Activated CD8-positive, alpha-beta T cell treated with anti-CD3 and anti-CD28 coated beads, Interleukin-2, amount 10 ng/mL, durations not matched to agents 7 days and 5 days (primary cell): ENCODE measurements at regions not wholly inside any gene's neighbourhood (a gene's known extent, or its start where the extent isn't known, plus 50 kb on each side); places are given as distances from the start of the nearest gene placed in this dataset.
"Not testable (repeated sequence)": the region's sequence is repeated elsewhere in the genome, so short reads cannot be mapped to it uniquely, and the experiment has no call there.

Source experiments
- ATAC-seq: fragments of 150-1000 bp; cut with Tn5 transposase; one replicate; pipeline ENCODE4 v1.10.0; 2021; ENCODE audit warnings: moderate library complexity
- CTCF ChIA-PET: fragments of 350-600 bp; sonication (Branson Sonifier 250); formaldehyde crosslinking; loops from one replicate; lab custom pipeline; 2021; ENCODE audit warnings: antibody characterized with exemption; lab: Charles Lee
- POLR2A ChIA-PET: fragments of 350-600 bp; sonication (Branson Sonifier 250); formaldehyde crosslinking; loops from one replicate; lab custom pipeline; 2021; ENCODE audit warnings: antibody characterized with exemption; lab: Charles Lee
- DNase-seq: peaks from one replicate; pipeline ENCODE4 v3.0.0-alpha.2; 2020
- H3K27ac Mint-ChIP-seq: one replicate; pipeline ENCODE4 v1.8.0; 2021; ENCODE audit warnings: mild to moderate bottlenecking, mixed read lengths
- H3K27me3 Mint-ChIP-seq: one replicate; pipeline ENCODE4 v1.8.0; 2021; ENCODE audit warnings: low read depth, mixed read lengths
- H3K36me3 Mint-ChIP-seq: one replicate; pipeline ENCODE4 v1.8.0; 2021; ENCODE audit warnings: low read depth, mixed read lengths
- H3K4me1 Mint-ChIP-seq: one replicate; pipeline ENCODE4 v1.8.0; 2021; ENCODE audit warnings: low read depth, mixed read lengths
- H3K4me3 Mint-ChIP-seq: one replicate; pipeline ENCODE4 v1.8.0; 2021; ENCODE audit warnings: mild to moderate bottlenecking, mixed read lengths
- H3K9me3 Mint-ChIP-seq: one replicate; pipeline ENCODE4 v1.8.0; 2022; ENCODE audit warnings: mixed read lengths; ENCODE audit not compliant: insufficient read depth

DNA sequence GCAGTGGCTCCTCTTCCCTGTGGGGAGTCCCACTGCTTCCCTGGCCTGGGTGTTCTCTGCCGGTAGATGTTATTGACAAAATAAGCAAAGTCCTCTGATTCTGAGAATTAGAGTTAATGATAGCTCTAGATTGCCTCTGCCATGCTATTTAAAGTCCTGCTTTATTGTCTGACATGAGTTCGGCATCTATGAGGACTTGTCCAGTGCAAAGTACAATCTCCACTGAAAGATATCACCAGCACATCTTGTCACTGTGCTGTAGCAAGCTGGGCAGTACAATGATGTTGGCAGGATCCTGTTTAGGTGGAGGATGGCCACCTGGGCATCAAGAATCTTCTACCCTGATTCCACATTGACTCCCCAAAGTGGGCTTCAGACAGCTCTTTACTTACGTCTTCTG, 54.0 kb upstream of the ATP5PO start:
- Mint-ChIP-seq H3K4me1 (peaks cover 17% of the 10 kb centered on the region), H3K36me3 (peaks cover 45% of the 10 kb centered on the region), H3K27ac (no peak overlapping the region), H3K4me3 (no peak overlapping the region), H3K9me3 (no peaks in the 10 kb centered on the region), H3K27me3 (no peaks in the 10 kb centered on the region)
- no peak for ATAC-seq
- ChIA-PET CTCF (interaction anchor here (0.9 to 2.0 kb wide), 4 partner anchors 16 to 160 kb away, joined by 3 to 11 read pairs (median 4); no protein-coding TSS in a partner anchor), POLR2A (interaction anchor here (4.9 kb wide), 1 partner anchor 21 kb away, joined by 30 read pairs; no protein-coding TSS in a partner anchor)
- DNase-seq, result no peak

DNA sequence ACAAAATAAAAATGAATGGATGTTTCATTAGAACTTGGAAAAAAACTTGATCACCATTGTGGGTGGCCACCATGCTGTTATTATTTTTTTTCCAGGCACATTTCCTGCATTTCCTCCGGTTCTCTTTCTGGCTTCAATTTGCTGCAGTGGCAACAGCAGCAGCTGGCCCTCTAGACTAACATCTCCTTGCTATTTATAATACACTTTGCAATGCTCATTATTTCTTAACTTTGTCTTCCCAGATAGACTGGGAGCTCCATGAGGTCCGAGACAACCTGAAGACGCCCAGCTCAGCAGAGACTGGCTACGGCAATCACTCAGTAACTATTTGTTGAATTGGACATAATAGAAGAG, 53.4 kb upstream of the ATP5PO start:
- Mint-ChIP-seq H3K4me1 (peaks cover 13% of the 10 kb centered on the region), H3K36me3 (peaks cover 46% of the 10 kb centered on the region), H3K27ac (no peak overlapping the region), H3K9me3 (no peaks in the 10 kb centered on the region), H3K27me3 (no peaks in the 10 kb centered on the region), H3K4me3 (no peak overlapping the region)
- POLR2A ChIA-PET, result interaction anchor here (0.9 to 4.9 kb wide), 2 partner anchors 20 to 87 kb away, joined by 3 to 30 read pairs; no protein-coding TSS in a partner anchor
- DNase-seq (no peak), ATAC-seq (no peak)
- CTCF ChIA-PET, result interaction anchor here (1.4 to 2.0 kb wide), 3 partner anchors 17 to 160 kb away, joined by 3 to 11 read pairs (median 3); no protein-coding TSS in a partner anchor

DNA sequence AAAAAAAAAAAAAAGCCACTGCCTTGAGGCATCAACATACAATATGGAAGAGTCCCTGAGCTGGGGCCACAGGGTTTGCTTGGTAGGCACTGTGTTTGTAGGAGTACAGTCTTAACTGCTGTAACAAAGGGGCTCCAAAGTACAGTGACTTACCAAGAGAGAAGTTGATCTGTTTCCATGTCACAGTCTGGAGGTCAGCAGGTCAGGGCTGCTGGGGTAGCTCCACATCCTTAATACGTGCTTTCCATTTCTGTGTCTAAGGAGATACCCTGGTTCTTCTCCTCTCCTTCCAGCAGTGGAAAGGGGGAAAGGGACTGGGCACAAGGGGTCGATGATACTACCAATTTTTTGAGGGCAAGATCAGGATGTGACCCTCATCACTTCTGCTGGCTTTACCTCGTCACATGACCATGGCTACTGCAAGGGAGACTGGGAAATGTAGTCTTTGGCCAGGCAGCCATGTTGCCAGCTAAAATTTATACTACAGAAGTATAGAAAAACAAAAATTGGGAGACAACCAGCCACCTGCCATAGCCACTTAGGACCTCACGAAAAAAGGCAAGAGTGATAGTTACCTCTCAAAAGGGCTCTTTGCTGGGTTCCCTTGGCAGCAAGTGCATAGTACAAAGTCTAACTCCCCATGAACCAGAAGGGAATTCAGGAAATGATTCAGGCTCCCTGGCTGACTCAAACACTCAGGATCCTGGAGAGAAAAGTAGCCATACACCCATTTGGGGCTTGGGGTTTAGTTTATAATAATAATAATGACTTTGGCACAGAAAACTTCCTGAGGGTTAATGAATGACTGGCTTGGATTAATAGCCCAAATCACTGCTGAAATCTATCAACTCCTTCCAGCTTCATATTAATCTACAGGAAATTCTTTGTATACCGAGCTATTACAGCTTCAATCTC, 52.7 kb upstream of the ATP5PO start:
- POLR2A ChIA-PET, result interaction anchor here (0.9 to 4.9 kb wide), 2 partner anchors 19 to 87 kb away, joined by 3 to 30 read pairs; no protein-coding TSS in a partner anchor

DNA sequence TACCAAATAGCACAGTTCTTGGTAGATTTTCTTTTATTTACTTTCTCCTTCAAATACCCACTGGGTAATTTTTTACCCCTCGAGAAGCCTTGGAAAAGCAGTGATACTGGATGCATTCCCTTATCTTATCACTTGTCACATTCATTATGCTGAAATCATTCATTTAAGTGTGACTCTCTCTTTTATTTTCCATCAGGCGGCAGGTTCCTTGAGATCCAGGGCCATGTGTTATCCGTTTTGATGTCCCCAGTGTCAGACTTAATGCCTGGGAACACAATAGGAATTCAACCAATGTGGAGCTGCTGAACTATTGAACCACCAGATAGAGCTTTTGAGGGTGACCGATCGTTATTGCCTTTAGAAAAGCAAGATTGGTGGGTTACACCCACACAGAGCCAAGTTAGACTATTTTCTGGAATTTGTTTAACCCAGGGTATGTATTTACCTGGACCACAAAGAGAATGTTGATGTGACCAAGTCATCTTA, 51.5 kb upstream of the ATP5PO start:
- H3K4me1 Mint-ChIP-seq, result peaks cover 12% of the 10 kb centered on the region
- peaks cover 59% of the 10 kb centered on the region for H3K36me3 Mint-ChIP-seq
- no peaks in the 10 kb centered on the region for H3K27me3 Mint-ChIP-seq
- ATAC-seq, result no peak
- H3K27ac Mint-ChIP-seq, result no peak overlapping the region
- DNase-seq, result no peak
- H3K4me3 Mint-ChIP-seq, result no peak overlapping the region
- H3K9me3 Mint-ChIP-seq, result no peaks in the 10 kb centered on the region
- ChIA-PET CTCF (interaction anchor here (1.5 kb wide), 1 partner anchor 8 kb away, joined by 4 read pairs; no protein-coding TSS in a partner anchor), POLR2A (interaction anchor here (4.9 kb wide), 1 partner anchor 18 kb away, joined by 30 read pairs; no protein-coding TSS in a partner anchor)

More for the DNA sequence above, 52.7 kb upstream of the ATP5PO start:
- Mint-ChIP-seq H3K9me3 (no peaks in the 10 kb centered on the region), H3K4me3 (no peak overlapping the region), H3K27ac (peak overlapping the region; percentile 19), H3K27me3 (no peaks in the 10 kb centered on the region), H3K36me3 (peaks cover 51% of the 10 kb centered on the region), H3K4me1 (peaks cover 15% of the 10 kb centered on the region)
- CTCF ChIA-PET, result interaction anchor here (1.4 to 2.0 kb wide), 3 partner anchors 9 to 44 kb away, joined by 3 to 11 read pairs (median 4); no protein-coding TSS in a partner anchor
- peak; percentile 34 for DNase-seq
- ATAC-seq, result no peak

DNA sequence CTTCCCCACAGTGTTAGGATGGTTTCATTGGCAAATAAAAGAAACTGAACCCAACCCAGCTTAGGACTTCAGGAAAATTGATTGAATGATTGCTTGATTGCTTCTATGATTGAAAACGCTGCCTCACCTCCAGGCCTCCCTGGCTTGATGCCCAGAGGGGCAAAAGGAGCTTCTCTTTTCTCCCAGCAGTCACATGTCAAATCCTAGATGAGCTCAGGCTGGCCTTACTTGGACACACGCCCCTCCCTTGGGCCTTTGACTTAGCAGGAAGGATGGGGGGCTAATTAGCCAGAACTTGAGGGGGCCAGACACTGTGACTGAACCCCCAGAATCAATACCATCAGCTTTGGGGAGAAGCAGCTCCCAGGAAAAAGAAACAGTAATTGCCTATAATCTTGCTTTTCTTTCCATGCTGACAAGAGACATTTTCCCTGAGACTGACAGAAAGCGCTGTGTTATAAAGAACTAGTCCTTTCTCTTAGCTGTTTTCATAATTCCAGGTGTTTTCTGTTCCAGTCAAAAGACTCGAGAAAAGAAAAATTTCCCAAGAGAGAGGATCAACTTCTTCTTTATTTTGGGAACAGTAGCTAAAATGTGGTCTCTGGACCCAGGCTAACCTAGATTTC, 50.8 kb upstream of the ATP5PO start:
- Mint-ChIP-seq H3K36me3 (peaks cover 61% of the 10 kb centered on the region), H3K4me3 (no peak overlapping the region), H3K27me3 (no peaks in the 10 kb centered on the region), H3K27ac (no peak overlapping the region), H3K9me3 (no peaks in the 10 kb centered on the region), H3K4me1 (peaks cover 8% of the 10 kb centered on the region)
- DNase-seq, result no peak
- ChIA-PET CTCF (no interaction called here), POLR2A (interaction anchor here (4.9 kb wide), 1 partner anchor 18 kb away, joined by 30 read pairs; no protein-coding TSS in a partner anchor)
- no peak for ATAC-seq

DNA sequence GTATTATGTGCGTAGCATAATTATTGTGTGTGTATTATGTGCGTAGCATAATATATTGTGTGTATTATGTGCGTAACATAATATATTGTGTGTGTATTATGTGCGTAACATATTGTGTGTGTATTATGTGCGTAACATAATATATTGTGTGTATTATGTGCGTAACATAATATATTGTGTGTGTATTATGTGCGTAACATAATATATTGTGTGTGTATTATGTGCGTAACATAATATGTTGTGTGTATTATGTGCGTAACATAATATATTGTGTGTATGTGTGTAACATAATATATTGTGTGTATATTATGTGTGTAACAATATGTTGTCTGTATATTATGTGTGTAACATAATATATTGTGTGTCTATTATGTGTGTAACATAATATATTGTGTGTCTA, 50.1 kb upstream of the ATP5PO start:
- H3K27me3 Mint-ChIP-seq, H3K9me3 Mint-ChIP-seq, H3K4me3 Mint-ChIP-seq, H3K27ac Mint-ChIP-seq, ATAC-seq, H3K4me1 Mint-ChIP-seq, CTCF ChIA-PET, DNase-seq: not testable (repeated sequence)
- peaks cover 62% of the 10 kb centered on the region for H3K36me3 Mint-ChIP-seq
- POLR2A ChIA-PET, result interaction anchor here (4.9 kb wide), 1 partner anchor 17 kb away, joined by 30 read pairs; no protein-coding TSS in a partner anchor
